Right lobe of liver (tissue), 4 donors: ENCODE measurements at regions not wholly inside any gene's neighbourhood (a gene's known extent, or its start where the extent isn't known, plus 50 kb on each side); places are given as distances from the start of the nearest gene placed in this dataset.

Source experiments
- POLR2A ChIP-seq: fragments of 450-650 bp; IDR thresholded peaks from one replicate; pipeline ENCODE4 v1.6.1; 2017; ENCODE audit warnings: antibody characterized with exemption, mild to moderate bottlenecking
- TF ChIP-seq, protein P1 (sequence below), 4 donors: fragments of 200-600 bp in 3 of 4; fragments of 450-650 bp in 1 of 4; IDR thresholded peaks; one replicate each; pipeline versions ENCODE4 v1.5.1 to v1.8.0; 2016 to 2022; ENCODE audit warnings: antibody characterized with exemption in 4 of 4, mild to moderate bottlenecking in 2 of 4
- donor health status: DM: no; HTN: no; CAD: no.
- donor health status: DM: no; HTN: no; CAD: no.
- donor health status: DM: no; HTN: yes; CAD: no.

DNA sequence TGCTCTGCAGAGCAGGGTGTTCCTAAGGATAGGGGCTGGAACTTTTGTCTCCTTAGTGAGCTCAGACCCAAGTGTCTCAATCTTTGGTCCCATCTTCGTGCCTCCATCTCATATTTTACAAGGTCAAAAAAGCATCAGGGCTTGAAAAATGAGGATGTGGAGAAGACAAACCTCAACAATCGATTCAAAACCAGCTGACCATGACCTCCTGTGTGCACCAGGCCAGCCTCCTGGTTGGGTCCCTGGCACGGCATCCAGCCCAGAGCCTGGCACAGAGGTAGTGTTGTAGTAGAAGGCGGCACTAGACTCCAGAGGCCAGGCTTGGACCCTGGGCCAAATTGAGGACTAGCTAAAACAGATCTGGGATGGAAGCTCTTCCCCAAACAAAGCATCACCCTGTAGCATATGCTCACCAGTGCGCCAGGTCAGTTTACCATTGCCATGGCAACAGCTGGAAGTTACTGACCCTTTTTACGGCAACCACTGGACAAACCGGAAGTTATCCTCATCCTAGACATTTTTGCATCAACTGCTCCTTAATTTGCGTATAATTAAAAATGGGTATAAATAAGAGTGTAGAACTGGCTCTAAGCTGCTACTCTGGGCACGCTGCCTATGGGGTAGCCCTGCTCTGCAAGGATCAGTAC lies 69.3 kb upstream of the BLCAP start:
- TF ChIP-seq, protein P1, sequence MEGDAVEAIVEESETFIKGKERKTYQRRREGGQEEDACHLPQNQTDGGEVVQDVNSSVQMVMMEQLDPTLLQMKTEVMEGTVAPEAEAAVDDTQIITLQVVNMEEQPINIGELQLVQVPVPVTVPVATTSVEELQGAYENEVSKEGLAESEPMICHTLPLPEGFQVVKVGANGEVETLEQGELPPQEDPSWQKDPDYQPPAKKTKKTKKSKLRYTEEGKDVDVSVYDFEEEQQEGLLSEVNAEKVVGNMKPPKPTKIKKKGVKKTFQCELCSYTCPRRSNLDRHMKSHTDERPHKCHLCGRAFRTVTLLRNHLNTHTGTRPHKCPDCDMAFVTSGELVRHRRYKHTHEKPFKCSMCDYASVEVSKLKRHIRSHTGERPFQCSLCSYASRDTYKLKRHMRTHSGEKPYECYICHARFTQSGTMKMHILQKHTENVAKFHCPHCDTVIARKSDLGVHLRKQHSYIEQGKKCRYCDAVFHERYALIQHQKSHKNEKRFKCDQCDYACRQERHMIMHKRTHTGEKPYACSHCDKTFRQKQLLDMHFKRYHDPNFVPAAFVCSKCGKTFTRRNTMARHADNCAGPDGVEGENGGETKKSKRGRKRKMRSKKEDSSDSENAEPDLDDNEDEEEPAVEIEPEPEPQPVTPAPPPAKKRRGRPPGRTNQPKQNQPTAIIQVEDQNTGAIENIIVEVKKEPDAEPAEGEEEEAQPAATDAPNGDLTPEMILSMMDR (IDR thresholded peaks at IDR 0.05): no peak
- TF ChIP-seq POLR2A: no peak
